ENCODE measurements at regions not wholly inside any gene's neighbourhood (a gene's known extent, or its start where the extent isn't known, plus 50 kb on each side); places are given as distances from the start of the nearest gene placed in this dataset.

DNA sequence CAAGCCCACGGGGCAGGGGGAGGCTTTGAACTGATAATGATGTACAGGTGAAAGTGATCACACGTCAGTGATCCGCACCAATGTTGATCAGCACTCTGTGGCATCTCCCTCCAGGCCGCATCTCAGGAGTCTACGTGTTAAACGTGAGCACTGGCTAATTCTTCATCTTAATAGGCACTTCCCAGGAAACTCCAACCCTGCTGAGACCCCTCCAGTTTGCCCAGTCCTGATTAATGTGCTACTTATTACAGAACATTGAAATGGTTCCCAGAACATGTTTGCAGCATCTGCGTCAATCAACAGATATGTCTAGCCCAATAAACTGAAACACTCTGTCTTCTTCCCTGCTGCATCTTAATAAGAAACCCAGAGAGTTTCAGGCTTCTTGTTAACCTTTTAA lies 298.4 kb downstream of the DEPDC1B start:
- no peaks in the 10 kb centered on the region for H3K27me3 ChIP-seq (ENCODE audit: control insufficient read depth in 4 of 4, insufficient read depth in 4 of 4, low read length in 3 of 4)
- no peak for TF ChIP-seq YY1 (IDR thresholded peaks at IDR 0.05)
- no peak for TF ChIP-seq JUND (IDR thresholded peaks at IDR 0.05)
- TF ChIP-seq, protein P1, sequence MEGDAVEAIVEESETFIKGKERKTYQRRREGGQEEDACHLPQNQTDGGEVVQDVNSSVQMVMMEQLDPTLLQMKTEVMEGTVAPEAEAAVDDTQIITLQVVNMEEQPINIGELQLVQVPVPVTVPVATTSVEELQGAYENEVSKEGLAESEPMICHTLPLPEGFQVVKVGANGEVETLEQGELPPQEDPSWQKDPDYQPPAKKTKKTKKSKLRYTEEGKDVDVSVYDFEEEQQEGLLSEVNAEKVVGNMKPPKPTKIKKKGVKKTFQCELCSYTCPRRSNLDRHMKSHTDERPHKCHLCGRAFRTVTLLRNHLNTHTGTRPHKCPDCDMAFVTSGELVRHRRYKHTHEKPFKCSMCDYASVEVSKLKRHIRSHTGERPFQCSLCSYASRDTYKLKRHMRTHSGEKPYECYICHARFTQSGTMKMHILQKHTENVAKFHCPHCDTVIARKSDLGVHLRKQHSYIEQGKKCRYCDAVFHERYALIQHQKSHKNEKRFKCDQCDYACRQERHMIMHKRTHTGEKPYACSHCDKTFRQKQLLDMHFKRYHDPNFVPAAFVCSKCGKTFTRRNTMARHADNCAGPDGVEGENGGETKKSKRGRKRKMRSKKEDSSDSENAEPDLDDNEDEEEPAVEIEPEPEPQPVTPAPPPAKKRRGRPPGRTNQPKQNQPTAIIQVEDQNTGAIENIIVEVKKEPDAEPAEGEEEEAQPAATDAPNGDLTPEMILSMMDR (IDR thresholded peaks at IDR 0.05; ENCODE audit: low read depth, low read length, missing input control) = no peak
- no peak for TF ChIP-seq HNF4A (conservative IDR thresholded peaks at IDR 0.05)
- TF ChIP-seq EGR1 (IDR thresholded peaks at IDR 0.05; ENCODE audit: low read depth in 2 of 2) = no peak
- TF ChIP-seq FOXA2 (IDR thresholded peaks at IDR 0.05) = no peak
- TF ChIP-seq HNF4G (IDR thresholded peaks at IDR 0.05) = no peak
- no peak for TF ChIP-seq NR2F2 (IDR thresholded peaks at IDR 0.05)
- H3K36me3 ChIP-seq (ENCODE audit: control insufficient read depth in 4 of 4, insufficient read depth in 3 of 4, low read depth in 1 of 4, low read length in 3 of 4) = no peaks in the 10 kb centered on the region
- H3K9me3 ChIP-seq (ENCODE audit: control insufficient read depth in 4 of 4, low read length in 3 of 4) = no peaks in the 10 kb centered on the region
- no peaks in the 10 kb centered on the region for H3K4me1 ChIP-seq (ENCODE audit: control insufficient read depth in 4 of 4, insufficient read depth in 4 of 4, low read length in 3 of 4)
- H3K9ac ChIP-seq (ENCODE audit: low read depth in 1 of 2, low read length in 2 of 2) = no peak overlapping the region
- WGBS = 88% methylated on average over 7 of the region's 7 CpGs
- no peak for DNase-seq (ENCODE audit: low spot score)
- no peak overlapping the region for H3K27ac ChIP-seq (ENCODE audit: low read depth in 1 of 2, low read length in 2 of 2)
- H3K4me3 ChIP-seq (ENCODE audit: low read depth in 1 of 3, low read length in 3 of 3) = no peak overlapping the region

DNA sequence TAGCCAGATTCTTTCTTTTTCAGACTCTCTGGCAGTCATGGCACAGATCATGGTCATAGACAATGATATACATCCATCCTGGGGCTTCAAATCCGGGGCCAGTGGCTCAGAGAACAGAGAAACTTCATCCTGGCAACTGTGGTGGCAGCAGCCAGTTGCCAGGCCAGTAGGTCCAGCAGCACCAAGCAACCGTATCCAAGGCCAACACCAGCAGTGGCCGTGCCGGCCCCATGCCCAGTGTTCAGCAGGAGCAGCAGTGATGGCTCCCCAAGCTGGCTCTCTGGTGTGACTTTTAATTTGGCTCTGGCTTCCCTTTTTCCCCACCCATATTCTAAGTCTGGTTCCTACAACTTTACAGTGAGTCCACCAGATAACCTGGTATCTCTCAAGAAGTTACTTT lies 300.5 kb downstream of the DEPDC1B start:
- WGBS = 83% methylated on average over 4 of the region's 4 CpGs
- DNase-seq (ENCODE audit: low spot score) = no peak
- Histone ChIP-seq H3K4me3 (ENCODE audit: low read depth in 1 of 3, low read length in 3 of 3) (no peak overlapping the region), H3K9me3 (ENCODE audit: control insufficient read depth in 4 of 4, low read length in 3 of 4) (no peaks in the 10 kb centered on the region), H3K27me3 (ENCODE audit: control insufficient read depth in 4 of 4, insufficient read depth in 4 of 4, low read length in 3 of 4) (no peaks in the 10 kb centered on the region), H3K4me1 (ENCODE audit: control insufficient read depth in 4 of 4, insufficient read depth in 4 of 4, low read length in 3 of 4) (no peaks in the 10 kb centered on the region), H3K36me3 (ENCODE audit: control insufficient read depth in 4 of 4, insufficient read depth in 3 of 4, low read depth in 1 of 4, low read length in 3 of 4) (no peaks in the 10 kb centered on the region), H3K9ac (ENCODE audit: low read depth in 1 of 2, low read length in 2 of 2) (no peak overlapping the region), H3K27ac (ENCODE audit: low read depth in 1 of 2, low read length in 2 of 2) (no peak overlapping the region)
- TF ChIP-seq, protein P2, sequence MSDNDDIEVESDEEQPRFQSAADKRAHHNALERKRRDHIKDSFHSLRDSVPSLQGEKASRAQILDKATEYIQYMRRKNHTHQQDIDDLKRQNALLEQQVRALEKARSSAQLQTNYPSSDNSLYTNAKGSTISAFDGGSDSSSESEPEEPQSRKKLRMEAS (IDR thresholded peaks at IDR 0.05) = no peak
- TF ChIP-seq GABPA (IDR thresholded peaks at IDR 0.05 in 1 of 2, conservative IDR thresholded peaks at IDR 0.05 in 1 of 2) (no peak), EGR1 (IDR thresholded peaks at IDR 0.05; ENCODE audit: low read depth in 2 of 2) (no peak), FOXA2 (IDR thresholded peaks at IDR 0.05) (no peak), HNF4G (IDR thresholded peaks at IDR 0.05) (no peak), NR2F2 (IDR thresholded peaks at IDR 0.05) (no peak), JUND (IDR thresholded peaks at IDR 0.05) (no peak), HNF4A (conservative IDR thresholded peaks at IDR 0.05) (no peak), FOXA1 (IDR thresholded peaks at IDR 0.05) (no peak), RXRA (IDR thresholded peaks at IDR 0.05) (no peak), TAF1 (conservative IDR thresholded peaks at IDR 0.05) (no peak)
- TF ChIP-seq, protein P3, sequence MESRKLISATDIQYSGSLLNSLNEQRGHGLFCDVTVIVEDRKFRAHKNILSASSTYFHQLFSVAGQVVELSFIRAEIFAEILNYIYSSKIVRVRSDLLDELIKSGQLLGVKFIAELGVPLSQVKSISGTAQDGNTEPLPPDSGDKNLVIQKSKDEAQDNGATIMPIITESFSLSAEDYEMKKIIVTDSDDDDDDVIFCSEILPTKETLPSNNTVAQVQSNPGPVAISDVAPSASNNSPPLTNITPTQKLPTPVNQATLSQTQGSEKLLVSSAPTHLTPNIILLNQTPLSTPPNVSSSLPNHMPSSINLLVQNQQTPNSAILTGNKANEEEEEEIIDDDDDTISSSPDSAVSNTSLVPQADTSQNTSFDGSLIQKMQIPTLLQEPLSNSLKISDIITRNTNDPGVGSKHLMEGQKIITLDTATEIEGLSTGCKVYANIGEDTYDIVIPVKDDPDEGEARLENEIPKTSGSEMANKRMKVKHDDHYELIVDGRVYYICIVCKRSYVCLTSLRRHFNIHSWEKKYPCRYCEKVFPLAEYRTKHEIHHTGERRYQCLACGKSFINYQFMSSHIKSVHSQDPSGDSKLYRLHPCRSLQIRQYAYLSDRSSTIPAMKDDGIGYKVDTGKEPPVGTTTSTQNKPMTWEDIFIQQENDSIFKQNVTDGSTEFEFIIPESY (IDR thresholded peaks at IDR 0.05) = no peak
- TF ChIP-seq, protein P4, sequence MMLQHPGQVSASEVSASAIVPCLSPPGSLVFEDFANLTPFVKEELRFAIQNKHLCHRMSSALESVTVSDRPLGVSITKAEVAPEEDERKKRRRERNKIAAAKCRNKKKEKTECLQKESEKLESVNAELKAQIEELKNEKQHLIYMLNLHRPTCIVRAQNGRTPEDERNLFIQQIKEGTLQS (IDR thresholded peaks at IDR 0.05) = no peak

Measured in liver (tissue), 8 donors.